Activated CD8-positive, alpha-beta memory T cell treated with anti-CD3 and anti-CD28 coated beads for 4 hours (primary cell): ENCODE measurements at regions not wholly inside any gene's neighbourhood (a gene's known extent, or its start where the extent isn't known, plus 50 kb on each side); places are given as distances from the start of the nearest gene placed in this dataset.

Experiments used
- DNase-seq, 2 donors: peaks; one replicate each; pipeline ENCODE4 v3.0.0-alpha.2; 2020; ENCODE audit warnings: low read depth in 2 of 2

- no peak for DNase-seq
Measured at GRCh38 chr2:17303521-17303920, 214.7 kb downstream of the RAD51AP2 start.

GRCh38 chr2:17303054-17303453 is 215.2 kb downstream of the RAD51AP2 start:
- DNase-seq, result no peak

- no peak for DNase-seq
Measured at GRCh38 chr2:17302281-17302680, 216.0 kb downstream of the RAD51AP2 start.

GRCh38 chr2:17301437-17301836 is 216.8 kb downstream of the RAD51AP2 start:
- DNase-seq, result no peak

- DNase-seq, result no peak
Measured at GRCh38 chr2:17299891-17300540, 218.2 kb downstream of the RAD51AP2 start.

GRCh38 chr2:17298453-17298852 is 219.8 kb downstream of the RAD51AP2 start:
- no peak for DNase-seq

GRCh38 chr2:17296686-17297085 is 221.6 kb downstream of the RAD51AP2 start:
- no peak for DNase-seq

GRCh38 chr2:17289669-17290068 is 228.6 kb downstream of the RAD51AP2 start:
- no peak for DNase-seq

GRCh38 chr2:17287183-17287582 is 231.1 kb downstream of the RAD51AP2 start:
- DNase-seq, result no peak

- DNase-seq, result no peak
Measured at GRCh38 chr2:17282826-17283225, 235.4 kb downstream of the RAD51AP2 start.

GRCh38 chr2:17282245-17282644 is 236.0 kb downstream of the RAD51AP2 start:
- no peak for DNase-seq

- no peak for DNase-seq
Measured at GRCh38 chr2:17276220-17276619, 242.0 kb downstream of the RAD51AP2 start.

- no peak for DNase-seq
Measured at GRCh38 chr2:17272652-17273525, 245.4 kb downstream of the RAD51AP2 start.

- no peak for DNase-seq
Measured at GRCh38 chr2:17272170-17272569, 246.1 kb downstream of the RAD51AP2 start.

GRCh38 chr2:17271416-17271815 is 246.8 kb downstream of the RAD51AP2 start:
- no peak for DNase-seq

- DNase-seq, result no peak
Measured at GRCh38 chr2:17270894-17271293, 247.3 kb downstream of the RAD51AP2 start.

- DNase-seq, result no peak
Measured at GRCh38 chr2:17263570-17263968, 254.7 kb downstream of the RAD51AP2 start.

GRCh38 chr2:17262854-17263569 is 255.2 kb downstream of the RAD51AP2 start:
- no peak for DNase-seq

GRCh38 chr2:17259613-17260012 is 258.6 kb downstream of the RAD51AP2 start:
- DNase-seq, result no peak

- no peak for DNase-seq
Measured at GRCh38 chr2:17258861-17259260, 259.4 kb downstream of the RAD51AP2 start.

- DNase-seq, result no peak
Measured at GRCh38 chr2:17257189-17257909, 260.9 kb downstream of the RAD51AP2 start.

- no peak for DNase-seq
Measured at GRCh38 chr2:17255071-17255470, 263.2 kb downstream of the RAD51AP2 start.
